GM19023 (cell line): ENCODE measurements at regions not wholly inside any gene's neighbourhood (a gene's known extent, or its start where the extent isn't known, plus 50 kb on each side); places are given as distances from the start of the nearest gene placed in this dataset.
"Not testable (repeated sequence)": the region's sequence is repeated elsewhere in the genome, so short reads cannot be mapped to it uniquely, and the experiment has no call there.

Experiments
- ATAC-seq: cut with Tn5 transposase; IDR thresholded peaks from one replicate; pipeline ENCODE4 v1.9.1; 2021; ENCODE audit warnings: mild to moderate bottlenecking, moderate library complexity; ENCODE audit not compliant: unreplicated experiment

GRCh38 chrX:97850911-97851310 lies 967.2 kb downstream of the RPA4 start:
- ATAC-seq, result no peak

DNA sequence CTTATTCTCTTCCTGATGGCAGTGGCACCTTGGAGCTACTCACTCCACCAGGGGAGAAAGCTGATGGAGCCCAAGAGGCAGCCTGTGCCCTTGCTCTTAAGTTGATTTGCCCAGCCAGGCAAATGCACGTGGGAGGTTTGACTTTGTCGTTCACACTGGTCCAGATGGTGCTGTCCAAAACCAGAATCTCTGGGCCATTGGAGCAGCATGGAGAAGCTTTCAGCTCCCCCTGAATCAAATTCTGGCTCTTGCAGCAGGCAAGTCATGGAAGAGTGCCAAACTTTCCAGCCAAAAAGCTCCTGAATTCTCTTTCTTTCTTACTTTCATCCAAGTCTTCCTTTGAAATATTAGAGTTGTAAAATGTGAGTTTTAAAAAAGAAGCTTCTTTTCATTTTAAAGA lies 970.4 kb downstream of the RPA4 start:
- no peak for ATAC-seq

- no peak for ATAC-seq
Measured at GRCh38 chrX:97858592-97858991, 974.9 kb downstream of the RPA4 start.

- ATAC-seq, result no peak
Measured at GRCh38 chrX:97860226-97860625, 976.5 kb downstream of the RPA4 start.

GRCh38 chrX:97863261-97863660 lies 979.6 kb downstream of the RPA4 start:
- ATAC-seq, result no peak

DNA sequence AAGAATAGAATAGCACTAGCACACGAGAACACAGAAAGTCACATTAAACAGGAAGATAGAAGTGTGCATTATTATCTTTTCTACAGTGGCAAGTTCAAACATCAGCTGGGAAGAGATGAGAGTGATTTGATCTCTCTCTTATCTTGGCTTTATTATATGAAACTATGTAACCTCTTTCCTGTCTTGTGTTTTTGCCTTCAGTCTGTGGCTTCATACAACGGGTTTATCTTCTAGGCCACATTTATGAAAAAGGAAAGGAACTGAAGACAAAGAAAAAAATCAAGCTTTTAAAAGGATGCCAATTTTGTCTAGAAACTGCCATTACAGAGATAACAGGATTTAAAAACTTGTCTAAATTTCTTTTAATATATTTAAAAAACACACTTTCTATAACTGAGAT lies 983.6 kb downstream of the RPA4 start:
- ATAC-seq, result no peak

GRCh38 chrX:97876697-97877407 lies 993.1 kb downstream of the RPA4 start:
- ATAC-seq, result no peak

DNA sequence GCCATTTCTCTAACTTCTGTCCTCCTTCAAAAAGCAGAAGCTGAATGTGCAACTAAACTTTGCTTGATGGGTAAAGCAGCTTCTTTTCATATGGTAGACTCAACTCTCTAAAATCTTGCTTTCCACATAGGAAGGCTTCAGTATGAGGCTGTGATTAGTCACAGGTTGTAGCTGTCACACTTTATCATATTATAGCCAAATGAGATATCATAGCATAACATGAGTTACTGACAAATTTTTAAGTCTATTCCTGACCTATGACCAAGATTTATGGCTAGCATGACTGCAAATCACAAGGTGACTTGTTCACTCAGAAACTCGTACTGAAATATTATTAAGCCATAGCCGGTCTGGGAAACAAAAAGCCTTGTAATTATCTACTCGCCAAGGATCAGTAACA lies 998.6 kb downstream of the RPA4 start:
- ATAC-seq, result no peak

DNA sequence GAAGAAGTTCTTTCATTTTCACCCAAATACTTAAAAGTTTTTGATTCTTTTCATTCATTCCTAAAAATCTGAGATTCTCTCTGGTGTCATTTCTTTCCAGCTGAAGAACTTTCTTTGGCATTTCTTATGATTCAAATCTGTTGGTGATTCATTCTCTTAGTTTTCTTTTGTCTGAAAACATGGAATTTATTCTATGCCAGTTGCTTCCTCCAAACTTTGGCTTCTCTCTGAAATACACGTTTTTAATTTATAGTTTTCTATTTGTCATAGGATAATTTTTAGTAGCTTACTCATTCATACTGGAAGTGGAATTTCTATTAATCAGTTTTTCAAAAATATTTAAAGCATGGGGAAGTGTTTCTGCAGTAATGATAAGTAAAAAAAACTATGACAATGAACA lies 1012.0 kb downstream of the RPA4 start:
- ATAC-seq, result no peak

- ATAC-seq, result no peak
Measured at GRCh38 chrX:97897998-97898397, 1014.3 kb downstream of the RPA4 start.

GRCh38 chrX:97898798-97899197 lies 1015.1 kb downstream of the RPA4 start:
- no peak for ATAC-seq

- ATAC-seq, result no peak
Measured at GRCh38 chrX:97907791-97908190, 1024.1 kb downstream of the RPA4 start.

DNA sequence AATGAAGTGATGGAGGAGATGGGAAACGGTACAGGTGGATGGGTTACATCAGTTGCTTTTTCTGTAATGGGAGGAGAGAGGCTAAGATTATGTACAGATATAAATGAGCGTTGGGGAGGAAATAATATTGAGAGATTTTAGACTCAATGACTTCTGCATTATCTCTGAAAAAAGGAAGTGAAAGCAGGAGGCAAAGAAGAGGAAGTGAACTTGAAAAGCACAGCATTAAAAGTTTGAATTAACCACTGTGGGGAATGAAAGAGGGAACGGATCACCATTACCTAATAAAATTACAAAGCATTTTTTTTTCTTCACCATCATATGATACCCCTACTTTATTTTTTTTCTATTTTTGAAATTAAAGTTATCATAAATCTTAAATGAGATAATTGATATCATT lies 1025.5 kb downstream of the RPA4 start:
- peak; percentile 63 for ATAC-seq

DNA sequence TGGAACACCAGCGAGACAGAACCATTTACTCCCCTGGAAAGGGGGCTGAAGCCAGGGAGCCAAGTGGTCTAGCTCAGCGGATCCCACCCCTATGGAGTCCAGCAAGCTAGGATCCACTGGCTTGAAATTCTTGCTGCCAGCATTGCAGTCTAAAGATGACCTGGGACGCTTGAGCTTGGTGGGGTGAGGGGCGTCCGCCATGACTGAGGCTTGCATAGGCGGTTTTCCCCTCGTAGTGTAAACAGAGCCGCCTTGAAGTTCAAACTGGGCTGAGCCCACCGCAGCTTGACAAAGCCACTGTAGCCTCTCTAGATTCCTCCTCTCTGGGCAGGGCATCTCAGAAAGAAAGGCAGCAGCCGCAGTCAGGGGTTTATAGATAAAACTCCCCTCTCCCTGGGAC lies 1031.7 kb downstream of the RPA4 start:
- not testable (repeated sequence) for ATAC-seq

DNA sequence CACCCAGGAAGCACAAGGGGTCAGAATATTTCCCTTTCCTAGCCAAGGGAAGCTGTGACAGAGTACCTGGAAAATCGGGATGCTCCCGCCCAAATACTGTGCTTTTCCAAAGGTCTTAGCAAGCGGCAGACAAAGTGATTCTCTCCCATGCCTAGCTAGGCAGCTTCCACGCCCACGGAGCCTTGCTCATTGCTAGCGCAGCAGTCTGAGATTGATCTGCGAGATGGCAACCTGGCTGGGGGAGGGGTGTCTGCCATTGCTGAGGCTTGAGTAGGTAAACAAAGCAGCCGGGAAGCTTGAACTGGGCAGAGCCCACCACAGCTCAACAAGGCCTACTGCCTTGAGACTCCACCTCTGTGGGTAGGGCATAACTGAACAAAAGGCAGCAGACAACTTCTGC lies 1037.5 kb downstream of the RPA4 start:
- not testable (repeated sequence) for ATAC-seq

- ATAC-seq, result no peak
Measured at GRCh38 chrX:97931586-97931985, 1047.9 kb downstream of the RPA4 start.

- no peak for ATAC-seq
Measured at GRCh38 chrX:97936296-97936695, 1052.6 kb downstream of the RPA4 start.

DNA sequence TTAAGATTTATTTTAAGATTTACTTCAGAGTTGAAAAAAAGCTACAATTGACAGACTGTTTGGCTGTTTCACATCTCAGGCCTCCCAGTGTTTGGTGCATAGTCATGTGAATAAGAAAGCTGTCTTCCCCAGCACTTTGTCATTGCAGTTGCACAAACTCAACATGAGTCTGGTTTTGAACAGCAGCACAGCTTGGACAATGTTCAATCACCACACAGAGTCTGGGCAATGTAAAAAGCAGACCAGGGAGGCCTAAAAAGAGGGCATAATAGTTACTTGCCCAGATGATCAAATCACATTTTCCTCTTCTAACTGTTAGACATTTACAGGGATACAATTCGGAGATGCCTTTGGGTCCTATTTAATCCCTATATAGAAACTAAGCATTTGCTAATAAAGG lies 1055.0 kb downstream of the RPA4 start:
- ATAC-seq, result no peak

DNA sequence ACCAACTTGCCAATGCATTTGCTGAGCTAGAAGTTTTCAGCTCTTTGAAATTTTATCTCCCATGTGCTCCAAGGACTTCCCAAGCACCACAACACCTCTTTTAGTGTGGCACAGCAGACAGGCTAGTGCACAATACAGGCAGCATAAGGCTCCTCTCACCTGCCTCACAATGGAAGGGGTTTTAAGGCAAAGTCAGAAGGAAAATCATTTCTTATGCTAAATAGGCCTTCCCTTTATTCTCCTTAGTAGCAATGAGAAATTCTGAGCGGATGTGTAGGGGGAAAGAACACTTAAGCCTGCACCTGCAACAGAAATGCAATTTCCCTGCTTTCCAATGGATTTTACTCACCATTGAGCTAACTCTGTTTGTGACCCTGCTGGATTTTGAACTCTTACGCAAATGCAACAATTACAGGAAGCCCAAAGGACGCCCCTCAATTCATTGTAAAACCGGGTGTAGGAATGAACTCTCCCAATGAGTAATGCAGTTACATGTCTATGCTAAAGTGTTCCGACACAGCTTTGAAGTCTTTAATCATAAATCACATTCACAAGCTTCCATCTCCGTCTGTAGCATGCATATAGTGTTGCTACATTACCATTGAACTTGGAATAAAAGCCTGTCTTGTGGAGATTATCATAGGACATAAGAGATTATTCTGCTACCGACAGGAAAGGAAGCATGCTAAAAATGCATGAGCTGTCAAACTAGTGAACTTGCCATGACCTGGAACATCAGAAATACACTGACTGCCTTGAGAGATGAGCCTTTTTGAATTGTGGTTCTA lies 1084.9 kb downstream of the RPA4 start:
- no peak for ATAC-seq

DNA sequence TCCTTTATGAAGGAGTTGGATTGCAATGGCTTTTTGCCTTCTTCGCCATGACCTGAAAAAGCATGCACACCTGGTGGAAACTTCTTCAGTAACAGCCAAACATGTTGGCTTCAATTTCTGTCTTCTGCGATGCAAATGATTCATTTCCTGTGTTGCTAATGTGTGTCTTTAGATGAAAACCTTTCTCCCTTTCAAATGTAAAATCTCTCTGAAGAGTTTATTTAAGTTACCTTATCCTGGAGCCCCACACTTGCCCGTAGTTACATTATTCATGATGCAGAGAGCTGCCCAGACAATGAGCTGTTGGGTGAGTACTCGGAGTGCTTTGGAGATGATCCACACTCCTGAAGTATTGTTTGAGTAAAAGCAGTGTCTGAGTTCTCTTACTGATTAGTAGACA lies 1100.9 kb downstream of the RPA4 start:
- ATAC-seq, result no peak

DNA sequence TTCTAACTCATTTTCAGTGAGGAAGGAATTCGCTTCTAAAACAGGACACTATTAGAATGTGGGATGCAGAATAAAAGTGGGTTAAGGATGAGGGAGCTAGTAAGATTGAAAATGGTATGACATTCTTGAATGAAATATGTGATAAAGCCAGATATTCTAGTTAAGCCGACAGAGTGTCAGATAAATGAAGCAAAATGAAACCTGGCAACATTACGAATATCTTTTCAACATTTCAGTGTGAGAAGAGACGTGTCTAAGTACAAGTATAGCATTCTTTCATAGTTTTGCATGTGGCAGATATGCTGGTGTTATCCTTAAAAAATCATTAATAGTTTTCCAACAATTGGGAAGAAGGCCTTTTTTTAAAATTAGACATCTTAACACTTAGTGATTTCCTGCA lies 1101.4 kb downstream of the RPA4 start:
- no peak for ATAC-seq

DNA sequence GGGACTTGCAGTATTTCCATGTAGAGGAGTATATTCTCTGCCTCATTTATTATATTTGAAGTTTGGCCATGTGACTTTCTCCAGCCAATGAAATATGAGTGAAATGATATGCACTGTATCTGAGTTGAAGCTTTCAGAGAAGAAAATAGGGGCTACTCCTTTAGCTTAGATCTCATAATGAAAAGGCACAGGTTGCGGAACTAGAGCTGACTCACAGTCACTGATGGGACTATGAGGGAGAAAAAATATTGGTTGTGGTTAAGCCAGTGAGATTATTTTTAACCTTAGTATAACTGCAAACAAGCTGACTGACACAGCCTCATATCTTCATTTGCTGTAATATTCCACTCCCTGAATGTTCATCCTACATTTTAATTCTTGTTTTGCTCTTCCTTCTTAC lies 1104.3 kb downstream of the RPA4 start:
- ATAC-seq, result no peak

GRCh38 chrX:97995834-97996233 lies 1112.1 kb downstream of the RPA4 start:
- no peak for ATAC-seq
